ENCODE measurements at regions not wholly inside any gene's neighbourhood (a gene's known extent, or its start where the extent isn't known, plus 50 kb on each side); places are given as distances from the start of the nearest gene placed in this dataset.

DNA sequence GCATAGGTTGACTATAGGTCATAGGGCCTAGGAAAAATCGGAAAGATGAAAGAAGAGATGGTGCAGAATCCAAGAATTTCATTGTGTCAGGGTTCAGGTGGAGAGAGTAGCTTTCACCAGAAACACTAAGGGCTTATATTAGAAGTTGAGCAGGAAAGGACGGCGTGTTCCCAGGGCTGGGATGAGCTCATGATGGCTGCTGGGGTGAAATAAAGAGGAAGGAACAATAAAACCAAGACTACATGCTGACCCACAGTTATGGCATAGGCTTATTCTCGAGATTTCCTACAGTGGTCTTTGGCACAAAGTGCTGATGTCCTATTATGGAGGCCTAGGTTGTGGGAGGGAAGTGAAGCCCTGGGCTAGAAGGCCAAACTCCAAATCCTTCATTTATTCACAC lies 195.8 kb downstream of the PTEN start:
- DNase-seq (ENCODE audit: low read depth, low spot score): no peak

- DNase-seq (ENCODE audit: low read depth, low spot score): no peak
These were observed 197.3 kb downstream of the PTEN start for GRCh38 chr10:88060762-88061161.

DNA sequence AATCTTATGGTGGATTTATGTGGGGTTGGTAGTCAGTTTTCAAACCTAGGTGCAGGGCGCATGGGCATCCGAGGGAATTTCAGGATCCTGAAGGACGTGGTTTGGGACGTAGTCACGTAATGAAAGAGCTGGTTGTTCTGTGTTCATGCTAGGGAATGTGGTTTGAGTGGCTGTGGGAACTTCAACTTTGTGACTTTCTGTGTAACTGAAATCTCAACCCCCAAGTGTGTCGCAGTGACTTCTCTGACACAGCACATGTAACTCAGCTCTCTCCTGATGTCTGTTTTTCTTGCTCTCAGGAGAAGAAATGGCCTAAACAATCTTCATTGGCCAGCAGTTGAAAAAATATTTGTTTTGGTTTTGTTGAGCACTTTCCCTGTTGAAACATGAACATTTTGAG lies 199.0 kb downstream of the PTEN start:
- no peak for DNase-seq (ENCODE audit: low read depth, low spot score)

DNA sequence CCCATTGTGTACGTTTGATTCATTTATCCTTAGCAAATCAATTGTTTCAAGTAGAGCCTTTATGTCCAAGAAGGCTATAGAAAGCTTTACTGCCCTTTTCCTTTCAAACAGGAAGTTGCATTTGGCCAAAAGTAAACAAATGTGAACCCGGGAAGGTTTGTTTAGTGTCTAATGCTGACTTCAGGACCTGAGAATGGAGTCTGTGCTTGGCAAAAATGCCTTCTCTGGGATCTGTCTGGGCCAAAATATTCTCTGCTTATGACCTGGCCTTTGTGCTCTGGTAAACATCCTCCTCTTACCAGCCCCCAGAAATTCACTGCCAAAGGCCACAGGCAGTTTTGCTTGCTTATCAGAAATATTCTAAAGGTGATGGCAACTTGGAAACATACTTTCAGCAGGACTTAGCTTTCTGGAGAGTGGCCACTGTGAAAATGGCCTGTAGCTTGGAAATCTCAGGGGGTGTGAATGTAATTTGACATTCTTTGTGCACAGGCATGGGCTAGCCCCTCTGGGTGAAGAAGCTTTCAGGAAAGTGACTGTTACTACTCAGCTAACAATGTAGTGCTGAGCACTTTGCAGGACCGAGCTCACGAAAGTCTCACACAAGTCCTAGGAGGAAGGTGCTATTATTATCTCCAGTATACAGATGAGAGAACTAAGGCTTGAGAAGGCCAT lies 199.5 kb downstream of the PTEN start:
- peak; percentile 27 for DNase-seq (ENCODE audit: low read depth, low spot score)

DNA sequence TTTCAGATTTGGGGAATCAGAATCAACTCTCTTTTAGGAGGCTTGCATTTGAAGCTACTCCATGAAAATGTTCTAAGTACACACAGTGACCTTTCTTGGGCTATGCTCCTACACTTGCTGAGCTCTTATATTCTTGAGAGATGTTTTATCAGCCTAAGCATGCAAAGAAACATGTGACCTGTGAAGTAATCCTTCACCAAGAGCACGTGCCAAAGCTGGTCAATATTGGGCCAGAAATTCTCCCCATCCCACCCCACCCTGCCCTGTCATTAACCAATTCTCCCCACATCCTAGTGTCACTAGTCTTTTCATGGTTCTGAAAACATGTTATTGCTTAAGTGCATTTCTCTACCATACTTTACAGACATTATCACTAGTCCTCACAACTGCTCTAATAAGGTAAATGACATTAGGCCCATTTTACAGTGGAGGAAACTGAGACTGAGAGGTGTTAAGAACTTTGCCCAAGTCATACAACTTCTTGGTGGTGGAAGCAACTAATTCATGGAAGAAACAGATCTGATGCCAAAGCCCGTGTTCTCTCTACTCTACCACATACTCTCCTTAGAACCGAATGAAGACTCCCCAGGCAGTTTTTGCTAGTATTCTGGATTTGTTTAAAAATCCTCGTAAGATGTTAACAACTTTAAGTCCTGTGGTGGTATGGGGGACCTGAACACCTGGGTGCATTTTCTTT lies 200.6 kb downstream of the PTEN start:
- no peak for DNase-seq (ENCODE audit: low read depth, low spot score)

- no peak for DNase-seq (ENCODE audit: low read depth, low spot score)
These were observed 201.4 kb downstream of the PTEN start for GRCh38 chr10:88064608-88065382.

DNA sequence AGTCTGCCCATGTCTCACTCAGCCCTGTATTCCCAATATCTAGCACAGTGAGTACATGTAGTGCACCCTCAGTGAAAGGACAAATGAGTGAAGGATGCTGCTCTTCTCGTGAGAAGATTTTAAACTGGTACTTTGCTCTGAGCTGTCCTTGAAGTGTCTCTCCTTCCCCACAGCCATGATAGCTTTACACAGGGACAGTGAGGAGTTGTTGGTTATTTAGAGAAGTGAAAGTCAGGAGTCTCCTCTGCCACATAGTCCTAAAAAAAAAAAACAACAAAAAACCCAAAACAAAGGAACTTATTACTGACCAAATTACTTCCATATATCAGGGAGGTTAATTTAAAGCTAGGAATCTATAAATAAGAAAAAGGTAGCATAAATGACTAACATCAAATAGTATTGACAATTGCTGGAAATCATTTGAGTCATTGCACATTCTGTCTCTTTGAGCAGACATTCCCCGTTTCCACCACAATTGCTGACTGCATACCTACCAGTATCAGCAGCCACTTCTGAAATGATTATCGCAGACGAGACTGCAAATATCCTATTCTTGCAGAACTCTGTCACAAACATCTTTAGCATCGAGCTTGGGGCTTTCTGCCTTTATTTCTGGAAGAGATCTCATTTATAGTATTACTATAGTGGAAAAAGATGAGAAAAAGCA lies 202.1 kb downstream of the PTEN start:
- no peak for DNase-seq (ENCODE audit: low read depth, low spot score)

- no peak for DNase-seq (ENCODE audit: low read depth, low spot score)
These were observed 202.9 kb downstream of the PTEN start for GRCh38 chr10:88066319-88066718.

DNA sequence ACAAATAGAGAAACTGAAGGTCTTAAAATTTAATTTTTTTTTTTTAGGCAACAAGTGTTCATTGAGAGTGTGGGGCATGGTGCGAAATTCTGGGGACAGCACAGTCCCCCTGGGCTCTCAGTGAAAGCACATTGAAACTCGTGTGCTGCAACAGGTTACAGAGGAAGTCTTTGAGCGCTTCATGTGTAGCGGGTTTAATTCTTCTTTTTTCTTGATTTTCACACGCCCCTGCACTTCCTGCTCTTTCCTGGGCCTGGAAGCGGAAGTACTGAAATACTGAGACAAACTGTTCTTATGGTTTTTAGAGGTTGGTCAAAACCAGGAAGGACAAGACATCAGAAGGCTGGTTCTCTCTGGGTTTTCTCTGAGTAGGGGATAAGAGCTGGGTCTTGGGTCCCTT lies 203.5 kb downstream of the PTEN start:
- no peak for DNase-seq (ENCODE audit: low read depth, low spot score)

- DNase-seq (ENCODE audit: low read depth, low spot score): no peak
These were observed 204.3 kb downstream of the PTEN start for GRCh38 chr10:88067737-88068136.

DNA sequence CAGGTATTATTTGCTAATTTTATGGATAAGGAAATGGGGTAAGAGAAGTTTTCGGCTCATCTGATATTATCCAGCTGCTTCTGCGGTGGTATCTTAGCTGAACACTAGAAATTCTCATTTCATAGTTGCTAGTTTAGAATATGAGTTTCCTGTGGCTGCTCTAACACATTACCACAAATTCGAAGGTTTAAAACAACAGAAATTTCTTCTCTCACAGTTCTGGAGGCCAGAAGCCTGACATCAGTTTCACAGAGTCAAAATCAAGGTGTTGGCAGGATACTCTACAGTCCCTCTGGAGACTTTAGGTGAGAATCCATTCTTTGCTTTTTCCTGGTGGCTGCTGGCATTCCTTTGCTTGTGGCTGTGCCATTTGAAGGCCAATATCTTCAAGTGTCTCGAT lies 205.9 kb downstream of the PTEN start:
- DNase-seq (ENCODE audit: low read depth, low spot score): no peak

GRCh38 chr10:88070080-88070880 lies 206.9 kb downstream of the PTEN start:
- no peak for DNase-seq (ENCODE audit: low read depth, low spot score)

DNA sequence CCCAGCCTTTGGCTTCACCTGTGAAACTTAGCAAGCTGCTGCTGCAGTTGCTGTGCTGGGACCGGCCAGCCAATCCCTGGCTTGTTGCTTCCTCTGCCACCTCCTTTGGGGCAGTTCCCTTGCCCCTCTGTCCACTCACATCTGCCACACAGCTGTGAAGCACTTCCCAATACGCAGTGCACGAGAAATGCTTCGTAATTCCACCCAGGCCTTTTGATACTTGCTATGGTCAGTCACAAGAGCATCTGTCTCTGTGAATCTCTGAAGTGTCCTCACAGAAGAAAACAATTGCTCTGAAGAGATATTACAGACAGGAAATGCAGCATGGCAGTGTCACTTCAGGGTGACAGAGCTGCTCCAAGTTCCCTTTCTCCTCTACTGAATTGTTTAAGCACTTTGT lies 208.5 kb downstream of the PTEN start:
- no peak for DNase-seq (ENCODE audit: low read depth, low spot score)

GRCh38 chr10:88073682-88074081 lies 210.3 kb downstream of the PTEN start:
- DNase-seq (ENCODE audit: low read depth, low spot score): no peak

GRCh38 chr10:88074971-88075370 lies 211.5 kb downstream of the PTEN start:
- DNase-seq (ENCODE audit: low read depth, low spot score): no peak

GRCh38 chr10:88076027-88076880 lies 212.8 kb downstream of the PTEN start:
- DNase-seq (ENCODE audit: low read depth, low spot score): no peak

DNA sequence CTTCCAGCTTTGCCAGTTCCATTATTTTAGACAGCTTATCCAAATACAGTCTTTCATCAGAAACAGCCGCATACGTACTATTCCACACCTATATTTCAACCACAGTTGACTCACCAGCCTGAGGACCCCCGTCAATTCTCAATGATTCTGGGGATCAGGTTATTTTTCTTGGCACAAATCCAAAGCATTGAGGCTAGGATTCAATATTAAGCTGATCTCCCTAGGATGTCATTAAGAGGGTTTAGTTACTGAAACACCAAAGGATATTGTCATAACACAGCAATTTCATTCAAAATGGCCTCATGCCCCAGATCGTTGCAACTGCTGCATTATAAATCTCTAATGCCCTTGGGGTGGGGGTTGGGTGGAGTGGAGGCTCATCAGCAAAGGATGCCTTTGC lies 214.6 kb downstream of the PTEN start:
- DNase-seq (ENCODE audit: low read depth, low spot score): no peak

GRCh38 chr10:88080213-88080612 lies 216.8 kb downstream of the PTEN start:
- DNase-seq (ENCODE audit: low read depth, low spot score): no peak

DNA sequence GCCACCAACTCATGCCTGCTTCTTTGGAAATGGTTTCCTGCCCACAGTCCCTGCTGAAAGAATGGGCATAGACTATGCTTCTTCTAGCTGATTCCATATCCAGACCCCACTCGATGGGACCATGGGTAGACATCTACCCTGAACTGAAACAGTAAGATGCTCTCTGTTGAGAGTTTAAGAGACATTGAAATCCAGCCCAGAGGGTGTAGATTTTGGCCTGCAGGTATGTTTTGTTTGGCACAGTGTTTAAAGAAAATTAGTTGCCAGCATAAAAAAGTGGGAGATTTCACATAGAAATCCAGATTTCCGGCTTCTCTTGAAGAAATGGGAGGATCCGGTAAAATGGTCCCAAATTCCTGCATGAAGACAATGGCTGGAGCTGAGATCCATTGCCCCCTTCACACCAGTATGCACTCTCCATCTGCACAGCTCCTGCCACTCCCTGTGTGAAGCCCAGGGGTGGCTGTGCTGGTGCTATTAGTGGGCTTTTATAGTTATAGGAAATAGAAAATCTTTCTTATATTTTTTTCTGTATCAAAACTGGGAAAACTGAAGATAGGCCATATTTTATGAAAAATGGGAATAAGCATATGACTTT lies 218.1 kb downstream of the PTEN start:
- no peak for DNase-seq (ENCODE audit: low read depth, low spot score)

GRCh38 chr10:88082391-88082790 lies 219.0 kb downstream of the PTEN start:
- DNase-seq (ENCODE audit: low read depth, low spot score): no peak
